PFSK-1 (cell line): ENCODE measurements at regions not wholly inside any gene's neighbourhood (a gene's known extent, or its start where the extent isn't known, plus 50 kb on each side); places are given as distances from the start of the nearest gene placed in this dataset.

Experiments used
- FOXP2 ChIP-seq: optimal IDR thresholded peaks from 2 replicates; pipeline ENCODE3; 2011; ENCODE audit warnings: borderline replicate concordance, control low read depth, inconsistent platforms; ENCODE audit not compliant: insufficient read depth; ENCODE audit errors: extremely low read length, extremely low read depth
- POLR2AphosphoS5 ChIP-seq: IDR thresholded peaks from 2 replicates; pipeline ENCODE4 v1.6.1; 2012; ENCODE audit warnings: low read depth, mild to moderate bottlenecking, control low read depth, low read length, moderate library complexity
- SIN3A ChIP-seq: IDR thresholded peaks from 2 replicates; pipeline ENCODE4 v1.6.1; 2012; ENCODE audit warnings: mild to moderate bottlenecking, low read length, moderate library complexity, borderline replicate concordance; ENCODE audit not compliant: insufficient read depth
- TAF1 ChIP-seq: IDR thresholded peaks from 2 replicates; pipeline ENCODE4 v1.6.1; 2012; ENCODE audit warnings: low read length, control low read depth, borderline replicate concordance; ENCODE audit not compliant: insufficient read depth
- TF ChIP-seq, protein P1 (sequence below), 2 experiments: IDR thresholded peaks; 2 replicates each; pipeline versions ENCODE4 v1.6.1 to v1.8.0; 2011 to 2012; ENCODE audit warnings: low read depth in 2 of 2, low read length in 2 of 2, control low read depth in 1 of 2, inconsistent platforms in 1 of 2, mild to moderate bottlenecking in 1 of 2, moderate library complexity in 1 of 2; ENCODE audit not compliant: insufficient read depth in 1 of 2

DNA sequence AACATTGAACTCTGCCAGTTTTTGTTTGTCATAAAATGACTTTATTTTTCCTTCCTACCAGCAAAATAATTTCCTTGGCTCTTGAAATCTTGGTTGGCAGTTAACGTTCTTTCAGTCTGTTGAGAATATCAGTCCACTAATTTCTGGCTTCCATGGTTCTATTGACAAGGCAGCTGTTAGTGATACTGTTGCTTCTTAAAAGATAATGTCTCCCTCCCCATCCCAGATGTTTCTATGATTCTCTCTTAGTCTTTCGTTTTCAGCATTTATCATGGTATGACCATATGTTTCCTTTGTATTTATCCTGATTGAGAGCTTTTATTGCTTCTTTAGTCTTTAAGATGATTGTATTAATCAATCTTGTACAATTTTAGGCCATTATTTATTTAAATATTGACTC, 81.1 kb upstream of the STK26 start:
- TF ChIP-seq SIN3A (no peak), FOXP2 (no peak), POLR2AphosphoS5 (no peak), TAF1 (no peak)
- TF ChIP-seq, protein P1, sequence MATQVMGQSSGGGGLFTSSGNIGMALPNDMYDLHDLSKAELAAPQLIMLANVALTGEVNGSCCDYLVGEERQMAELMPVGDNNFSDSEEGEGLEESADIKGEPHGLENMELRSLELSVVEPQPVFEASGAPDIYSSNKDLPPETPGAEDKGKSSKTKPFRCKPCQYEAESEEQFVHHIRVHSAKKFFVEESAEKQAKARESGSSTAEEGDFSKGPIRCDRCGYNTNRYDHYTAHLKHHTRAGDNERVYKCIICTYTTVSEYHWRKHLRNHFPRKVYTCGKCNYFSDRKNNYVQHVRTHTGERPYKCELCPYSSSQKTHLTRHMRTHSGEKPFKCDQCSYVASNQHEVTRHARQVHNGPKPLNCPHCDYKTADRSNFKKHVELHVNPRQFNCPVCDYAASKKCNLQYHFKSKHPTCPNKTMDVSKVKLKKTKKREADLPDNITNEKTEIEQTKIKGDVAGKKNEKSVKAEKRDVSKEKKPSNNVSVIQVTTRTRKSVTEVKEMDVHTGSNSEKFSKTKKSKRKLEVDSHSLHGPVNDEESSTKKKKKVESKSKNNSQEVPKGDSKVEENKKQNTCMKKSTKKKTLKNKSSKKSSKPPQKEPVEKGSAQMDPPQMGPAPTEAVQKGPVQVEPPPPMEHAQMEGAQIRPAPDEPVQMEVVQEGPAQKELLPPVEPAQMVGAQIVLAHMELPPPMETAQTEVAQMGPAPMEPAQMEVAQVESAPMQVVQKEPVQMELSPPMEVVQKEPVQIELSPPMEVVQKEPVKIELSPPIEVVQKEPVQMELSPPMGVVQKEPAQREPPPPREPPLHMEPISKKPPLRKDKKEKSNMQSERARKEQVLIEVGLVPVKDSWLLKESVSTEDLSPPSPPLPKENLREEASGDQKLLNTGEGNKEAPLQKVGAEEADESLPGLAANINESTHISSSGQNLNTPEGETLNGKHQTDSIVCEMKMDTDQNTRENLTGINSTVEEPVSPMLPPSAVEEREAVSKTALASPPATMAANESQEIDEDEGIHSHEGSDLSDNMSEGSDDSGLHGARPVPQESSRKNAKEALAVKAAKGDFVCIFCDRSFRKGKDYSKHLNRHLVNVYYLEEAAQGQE (IDR thresholded peaks at IDR 0.05; ENCODE audit: insufficient read depth in 1 of 2, low read depth in 2 of 2, low read length in 2 of 2) = no peak

DNA sequence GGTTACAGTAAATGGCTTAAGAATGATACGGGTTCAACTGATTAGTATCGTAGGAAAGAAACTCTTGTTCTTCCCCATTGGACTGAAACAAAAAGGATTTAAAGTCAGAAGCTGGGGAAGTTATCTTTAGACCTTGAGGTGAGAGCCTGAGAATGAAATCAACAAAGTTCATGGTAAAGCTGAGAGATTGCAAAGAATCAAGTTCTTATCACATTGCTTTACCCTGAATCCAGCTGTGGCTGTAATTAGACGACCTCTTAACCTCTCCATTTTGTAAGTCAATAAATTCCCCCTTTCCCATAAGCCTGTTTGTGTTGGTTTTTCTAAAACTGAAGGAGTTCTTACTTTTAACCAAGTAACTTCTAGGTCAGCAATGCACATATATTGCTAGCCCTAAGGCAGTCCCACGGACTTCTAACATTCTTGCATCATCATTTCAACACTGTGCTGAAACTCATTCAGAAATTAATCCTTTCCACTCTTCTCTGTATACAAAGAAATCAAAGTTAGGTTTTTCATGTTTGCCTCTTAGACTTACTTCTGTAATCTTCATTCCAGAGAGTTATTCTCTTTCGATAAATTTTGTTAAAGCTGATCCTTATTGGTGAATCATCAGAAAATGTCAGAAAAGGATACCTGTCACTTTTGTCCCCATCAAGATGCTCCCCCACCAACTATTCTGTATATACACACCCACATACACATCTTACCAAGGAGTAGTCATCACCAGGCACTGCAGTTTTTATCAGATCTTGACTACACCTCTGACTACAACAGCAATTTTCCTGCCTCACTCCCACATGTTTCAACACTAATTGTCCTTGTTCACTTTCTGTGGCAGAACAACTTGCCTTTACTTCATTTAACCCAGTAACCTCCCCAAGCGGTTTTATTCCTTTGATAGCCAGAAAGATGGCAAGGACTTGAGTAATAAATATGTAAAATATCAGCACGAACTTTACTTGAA, 77.9 kb upstream of the STK26 start:
- TF ChIP-seq SIN3A = no peak
- TF ChIP-seq, protein P1 (IDR thresholded peaks at IDR 0.05; ENCODE audit: insufficient read depth in 1 of 2, low read depth in 2 of 2, low read length in 2 of 2) = no peak
- TF ChIP-seq POLR2AphosphoS5 = no peak
- TF ChIP-seq TAF1 = no peak
- TF ChIP-seq FOXP2 = no peak

DNA sequence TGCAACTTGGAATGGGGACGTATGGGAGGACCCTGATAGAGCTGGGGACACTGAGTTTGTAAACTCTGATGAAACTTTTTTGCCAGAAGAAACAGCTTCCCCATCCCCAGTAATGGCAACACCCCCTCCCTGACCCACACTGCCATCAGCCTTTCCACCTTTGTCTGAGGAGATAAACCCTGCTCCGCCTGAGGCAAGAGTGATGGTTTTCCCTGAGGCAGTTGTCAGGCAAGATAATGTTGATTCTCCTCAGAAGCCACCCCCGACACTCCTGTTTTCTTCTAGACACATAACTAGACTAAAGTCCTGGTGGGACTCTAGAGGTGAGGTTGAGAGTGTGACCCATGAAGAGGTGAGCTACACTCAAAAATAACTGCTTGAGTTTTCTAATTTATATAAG, 71.9 kb upstream of the STK26 start:
- TF ChIP-seq SIN3A = no peak
- TF ChIP-seq FOXP2 = no peak
- TF ChIP-seq TAF1 = no peak
- TF ChIP-seq, protein P1 (IDR thresholded peaks at IDR 0.05; ENCODE audit: insufficient read depth in 1 of 2, low read depth in 2 of 2, low read length in 2 of 2) = no peak
- TF ChIP-seq POLR2AphosphoS5 = no peak

DNA sequence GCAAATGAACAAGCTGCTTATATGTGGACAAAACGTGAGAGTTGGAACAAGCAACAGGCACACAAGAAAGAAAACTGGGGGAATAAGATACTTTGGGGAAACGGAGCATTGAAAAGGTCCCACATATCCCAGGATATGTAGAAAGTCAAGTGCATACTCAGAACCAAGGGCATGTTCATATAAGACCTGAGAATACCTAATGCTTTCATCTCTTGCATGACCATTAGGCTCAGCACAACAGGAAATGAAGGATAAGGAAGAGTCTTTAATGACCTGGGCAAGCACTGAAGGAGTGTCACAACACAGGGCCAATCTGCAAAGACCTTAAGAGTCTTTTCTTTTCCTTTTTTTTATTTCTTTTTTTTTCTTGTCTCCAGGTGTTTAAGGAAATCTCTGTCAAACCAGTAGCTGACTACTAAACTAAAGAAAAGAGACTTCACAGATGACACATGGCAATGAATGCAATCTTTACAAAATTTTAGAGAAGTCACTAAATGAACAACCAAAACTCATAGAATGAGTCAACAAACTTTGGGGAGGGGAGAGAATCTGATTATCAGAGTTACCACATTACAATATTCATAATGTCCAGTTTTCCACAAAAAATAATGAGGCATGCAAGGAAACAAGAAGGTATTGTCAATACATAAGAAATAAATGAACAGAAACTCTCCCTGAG, 67.9 kb upstream of the STK26 start:
- TF ChIP-seq POLR2AphosphoS5 = no peak
- TF ChIP-seq FOXP2 = no peak
- TF ChIP-seq, protein P1 (IDR thresholded peaks at IDR 0.05; ENCODE audit: insufficient read depth in 1 of 2, low read depth in 2 of 2, low read length in 2 of 2) = no peak
- no peak for TF ChIP-seq SIN3A
- TF ChIP-seq TAF1 = no peak
